Ishikawa (cell line): ENCODE measurements at regions not wholly inside any gene's neighbourhood (a gene's known extent, or its start where the extent isn't known, plus 50 kb on each side); places are given as distances from the start of the nearest gene placed in this dataset.

Source experiments
- CEBPB ChIP-seq: IDR thresholded peaks from 2 replicates; pipeline ENCODE4 v1.6.1; 2012
- CREB1 ChIP-seq: IDR thresholded peaks from 2 replicates; pipeline ENCODE4 v1.6.1; 2012; ENCODE audit warnings: low read depth
- EGR1 ChIP-seq: IDR thresholded peaks from 2 replicates; pipeline ENCODE4 v1.6.1; 2012
- EP300 ChIP-seq: IDR thresholded peaks from 2 replicates; pipeline ENCODE4 v1.6.1; 2012; ENCODE audit warnings: borderline replicate concordance
- FOXM1 ChIP-seq: IDR thresholded peaks from 2 replicates; pipeline ENCODE4 v1.6.1; 2012; ENCODE audit warnings: low read depth, borderline replicate concordance
- NFIC ChIP-seq: IDR thresholded peaks from 2 replicates; pipeline ENCODE4 v1.6.1; 2012
- RAD21 ChIP-seq: IDR thresholded peaks from 2 replicates; pipeline ENCODE4 v1.6.1; 2012; ENCODE audit warnings: low read depth
- TAF1 ChIP-seq: IDR thresholded peaks from 2 replicates; pipeline ENCODE4 v1.6.1; 2012; ENCODE audit warnings: low read depth, mild to moderate bottlenecking
- TCF12 ChIP-seq: IDR thresholded peaks from 2 replicates; pipeline ENCODE4 v1.6.1; 2012; ENCODE audit warnings: low read depth
- TEAD4 ChIP-seq: IDR thresholded peaks from 2 replicates; pipeline ENCODE4 v1.6.1; 2012
- YY1 ChIP-seq: IDR thresholded peaks from 2 replicates; pipeline ENCODE4 v1.6.1; 2012; ENCODE audit warnings: low read depth
- ZBTB7A ChIP-seq: IDR thresholded peaks from 2 replicates; pipeline ENCODE4 v1.6.1; 2012; ENCODE audit warnings: low read depth
- TF ChIP-seq, protein P1 (sequence below): IDR thresholded peaks from 2 replicates; pipeline ENCODE4 v1.6.1; 2012
- TF ChIP-seq, protein P2 (sequence below): IDR thresholded peaks from 2 replicates; pipeline ENCODE4 v1.6.1; 2012
- TF ChIP-seq, protein P3 (sequence below): IDR thresholded peaks from 2 replicates; pipeline ENCODE4 v1.6.1; 2012; ENCODE audit warnings: low read depth, mild to moderate bottlenecking

DNA sequence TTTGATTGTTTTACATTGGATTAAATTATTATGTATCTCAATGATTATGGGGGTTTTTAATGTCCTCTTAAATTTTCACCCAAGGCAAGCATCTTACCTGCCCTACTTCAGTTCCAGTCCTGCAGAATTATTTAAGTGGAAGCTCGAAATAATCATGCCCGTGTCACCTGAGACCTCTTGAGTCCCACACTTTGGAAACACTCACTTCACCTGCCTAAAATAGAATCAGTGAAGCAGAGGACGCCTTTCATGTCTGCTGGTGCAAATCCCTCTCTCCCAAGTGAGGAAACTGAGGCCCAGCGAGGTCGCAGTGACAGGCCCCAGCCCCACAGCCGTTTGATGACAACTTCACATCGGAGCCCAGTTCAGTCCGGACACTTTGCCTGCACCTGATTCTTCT, 284.6 kb downstream of the C16orf95 start:
- no peak for TF ChIP-seq EP300
- TF ChIP-seq, protein P1, sequence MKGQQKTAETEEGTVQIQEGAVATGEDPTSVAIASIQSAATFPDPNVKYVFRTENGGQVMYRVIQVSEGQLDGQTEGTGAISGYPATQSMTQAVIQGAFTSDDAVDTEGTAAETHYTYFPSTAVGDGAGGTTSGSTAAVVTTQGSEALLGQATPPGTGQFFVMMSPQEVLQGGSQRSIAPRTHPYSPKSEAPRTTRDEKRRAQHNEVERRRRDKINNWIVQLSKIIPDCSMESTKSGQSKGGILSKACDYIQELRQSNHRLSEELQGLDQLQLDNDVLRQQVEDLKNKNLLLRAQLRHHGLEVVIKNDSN: no peak
- TF ChIP-seq, protein P2, sequence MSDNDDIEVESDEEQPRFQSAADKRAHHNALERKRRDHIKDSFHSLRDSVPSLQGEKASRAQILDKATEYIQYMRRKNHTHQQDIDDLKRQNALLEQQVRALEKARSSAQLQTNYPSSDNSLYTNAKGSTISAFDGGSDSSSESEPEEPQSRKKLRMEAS: no peak
- TF ChIP-seq TAF1: no peak
- TF ChIP-seq CEBPB: no peak
- no peak for TF ChIP-seq CREB1
- no peak for TF ChIP-seq YY1
- TF ChIP-seq NFIC: no peak
- no peak for TF ChIP-seq TEAD4
- TF ChIP-seq, protein P3, sequence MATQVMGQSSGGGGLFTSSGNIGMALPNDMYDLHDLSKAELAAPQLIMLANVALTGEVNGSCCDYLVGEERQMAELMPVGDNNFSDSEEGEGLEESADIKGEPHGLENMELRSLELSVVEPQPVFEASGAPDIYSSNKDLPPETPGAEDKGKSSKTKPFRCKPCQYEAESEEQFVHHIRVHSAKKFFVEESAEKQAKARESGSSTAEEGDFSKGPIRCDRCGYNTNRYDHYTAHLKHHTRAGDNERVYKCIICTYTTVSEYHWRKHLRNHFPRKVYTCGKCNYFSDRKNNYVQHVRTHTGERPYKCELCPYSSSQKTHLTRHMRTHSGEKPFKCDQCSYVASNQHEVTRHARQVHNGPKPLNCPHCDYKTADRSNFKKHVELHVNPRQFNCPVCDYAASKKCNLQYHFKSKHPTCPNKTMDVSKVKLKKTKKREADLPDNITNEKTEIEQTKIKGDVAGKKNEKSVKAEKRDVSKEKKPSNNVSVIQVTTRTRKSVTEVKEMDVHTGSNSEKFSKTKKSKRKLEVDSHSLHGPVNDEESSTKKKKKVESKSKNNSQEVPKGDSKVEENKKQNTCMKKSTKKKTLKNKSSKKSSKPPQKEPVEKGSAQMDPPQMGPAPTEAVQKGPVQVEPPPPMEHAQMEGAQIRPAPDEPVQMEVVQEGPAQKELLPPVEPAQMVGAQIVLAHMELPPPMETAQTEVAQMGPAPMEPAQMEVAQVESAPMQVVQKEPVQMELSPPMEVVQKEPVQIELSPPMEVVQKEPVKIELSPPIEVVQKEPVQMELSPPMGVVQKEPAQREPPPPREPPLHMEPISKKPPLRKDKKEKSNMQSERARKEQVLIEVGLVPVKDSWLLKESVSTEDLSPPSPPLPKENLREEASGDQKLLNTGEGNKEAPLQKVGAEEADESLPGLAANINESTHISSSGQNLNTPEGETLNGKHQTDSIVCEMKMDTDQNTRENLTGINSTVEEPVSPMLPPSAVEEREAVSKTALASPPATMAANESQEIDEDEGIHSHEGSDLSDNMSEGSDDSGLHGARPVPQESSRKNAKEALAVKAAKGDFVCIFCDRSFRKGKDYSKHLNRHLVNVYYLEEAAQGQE: no peak
- TF ChIP-seq RAD21: no peak
- no peak for TF ChIP-seq EGR1
- no peak for TF ChIP-seq FOXM1
- TF ChIP-seq ZBTB7A: no peak
- no peak for TF ChIP-seq TCF12

DNA sequence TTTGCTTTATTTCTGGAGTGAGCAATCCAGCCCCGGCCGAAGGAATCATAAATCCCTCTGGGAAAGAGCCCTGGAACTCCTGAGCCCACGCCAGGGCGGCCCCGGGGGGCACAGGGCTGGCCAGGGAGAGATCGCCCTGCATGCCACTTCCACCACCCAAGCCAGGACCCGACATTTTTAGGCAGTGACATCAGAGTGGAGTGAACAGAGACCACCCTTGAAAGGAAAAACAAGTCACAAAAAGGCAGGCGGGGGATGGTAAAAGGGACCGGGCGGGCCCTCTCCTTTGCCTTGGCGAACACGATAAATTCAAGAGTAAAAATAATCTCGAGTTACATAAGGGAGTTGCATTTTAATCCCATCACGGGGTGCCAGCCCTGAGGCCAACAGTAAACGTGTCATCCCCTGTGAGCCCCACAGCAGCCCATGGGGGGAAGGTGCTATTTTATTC, 284.1 kb downstream of the C16orf95 start:
- no peak for TF ChIP-seq YY1
- TF ChIP-seq TEAD4: no peak
- TF ChIP-seq TAF1: no peak
- TF ChIP-seq CEBPB: no peak
- TF ChIP-seq, protein P3: no peak
- TF ChIP-seq, protein P1: no peak
- TF ChIP-seq NFIC: no peak
- no peak for TF ChIP-seq ZBTB7A
- TF ChIP-seq EGR1: no peak

DNA sequence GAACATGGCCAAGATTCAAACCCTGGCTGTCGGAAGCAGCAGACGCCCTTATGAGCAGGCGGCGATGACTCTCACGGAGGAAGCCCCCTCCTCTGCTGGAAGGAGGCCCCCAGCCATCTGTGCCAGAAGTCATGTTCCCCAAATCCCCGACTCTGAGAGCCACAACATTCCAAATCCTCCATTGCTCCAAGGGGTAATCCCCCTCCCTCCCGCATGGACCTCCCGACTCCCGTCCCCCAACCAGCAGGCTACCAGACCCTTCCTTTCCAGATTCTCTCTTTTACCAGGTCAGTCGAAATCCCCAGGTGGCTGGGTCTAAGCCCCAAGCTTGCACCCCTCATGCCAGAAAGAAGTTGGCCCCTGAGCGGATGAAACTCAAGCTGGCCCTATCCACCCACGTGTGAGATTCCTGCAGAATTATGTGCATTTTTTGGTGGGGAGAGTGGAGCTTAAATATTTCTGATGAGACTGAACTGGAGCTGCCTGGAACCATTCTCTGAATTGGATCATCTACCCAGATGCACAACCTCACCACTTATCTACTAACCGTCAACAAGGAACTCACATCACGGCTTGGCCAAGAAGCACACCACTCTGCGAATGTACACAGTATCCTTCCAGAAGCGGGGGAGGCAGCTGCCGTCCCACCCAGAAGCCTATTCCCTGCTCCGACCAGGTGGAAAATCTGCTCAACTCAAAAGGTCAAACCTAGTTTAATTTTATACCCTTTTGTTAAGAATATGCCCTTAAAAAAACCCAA, 283.5 kb downstream of the C16orf95 start:
- TF ChIP-seq TCF12 (no peak), EP300 (no peak)

DNA sequence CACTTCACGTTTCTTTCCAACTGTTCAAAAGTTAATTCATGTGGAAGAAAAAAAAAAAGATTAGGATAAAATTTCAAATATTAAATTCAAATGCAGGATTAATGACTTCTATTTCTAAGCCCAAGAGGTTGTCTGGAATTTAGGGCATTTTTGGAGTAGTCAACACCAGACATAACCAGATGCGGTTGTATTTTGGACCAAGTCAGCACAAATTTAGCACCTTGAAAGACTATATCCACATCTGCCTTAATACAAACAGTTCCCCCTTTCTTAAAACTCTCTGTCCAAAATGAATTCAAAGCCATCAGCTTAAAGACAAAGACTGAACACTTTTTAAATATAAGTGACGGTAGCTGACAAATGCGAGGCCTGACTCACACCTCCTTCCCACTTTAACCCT, 282.9 kb downstream of the C16orf95 start:
- TF ChIP-seq TAF1: no peak

DNA sequence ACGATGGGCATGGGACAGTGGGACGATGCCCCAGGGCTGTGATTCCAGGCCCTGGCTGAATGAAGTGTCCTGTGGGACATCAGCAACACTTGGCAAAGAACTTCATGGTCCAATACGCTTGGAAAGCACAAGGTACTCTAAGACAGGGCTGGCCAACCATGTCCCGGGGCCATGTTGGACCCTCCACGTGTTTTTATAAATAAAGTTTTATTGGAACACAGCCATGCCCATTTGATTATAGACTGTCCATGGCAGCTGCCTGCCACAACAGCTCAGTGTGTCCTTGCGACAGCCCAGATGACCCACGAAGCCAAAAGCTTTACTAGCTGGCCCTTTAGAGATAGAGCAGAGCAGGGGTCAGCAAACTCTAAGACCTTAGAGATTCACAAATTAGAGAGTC, 282.1 kb downstream of the C16orf95 start:
- TF ChIP-seq, protein P3: no peak
- no peak for TF ChIP-seq TCF12
- no peak for TF ChIP-seq YY1
- TF ChIP-seq EGR1: no peak
- TF ChIP-seq RAD21: no peak
- TF ChIP-seq, protein P2: no peak
- TF ChIP-seq, protein P1: no peak
- TF ChIP-seq CEBPB: no peak
- TF ChIP-seq TEAD4: no peak
- TF ChIP-seq EP300: no peak
- no peak for TF ChIP-seq ZBTB7A
- no peak for TF ChIP-seq CREB1
